ENCODE measurements at regions not wholly inside any gene's neighbourhood (a gene's known extent, or its start where the extent isn't known, plus 50 kb on each side); places are given as distances from the start of the nearest gene placed in this dataset.

DNA sequence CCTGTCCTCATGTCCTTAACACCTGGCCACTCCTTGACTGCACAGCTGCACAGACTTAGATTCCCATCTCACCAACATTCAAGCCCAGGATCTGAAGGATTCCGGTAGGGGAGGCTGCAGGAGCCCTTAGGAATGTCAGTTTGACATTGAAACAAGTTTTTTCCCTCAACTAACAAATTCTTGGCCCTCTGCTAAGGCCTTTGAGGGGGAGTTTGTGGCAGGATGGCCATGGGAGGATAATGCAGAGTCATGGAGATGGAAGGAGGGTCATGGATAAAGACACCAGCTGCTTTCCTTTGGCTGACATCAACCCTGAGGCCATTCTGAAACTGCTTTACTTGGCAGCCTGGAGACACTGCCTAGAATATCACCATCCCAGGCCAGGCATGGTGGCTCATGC lies 63.4 kb upstream of the PPP2R5A start:
- Histone ChIP-seq H3K4me3 (ENCODE audit: low read depth in 2 of 2, low read length in 1 of 2) (no peak overlapping the region), H3K4me2 (no peak overlapping the region), H3K79me2 (ENCODE audit: insufficient read depth) (no peaks in the 10 kb centered on the region), H3K9me2 (no peaks in the 10 kb centered on the region), H3F3A (replicated peaks; ENCODE audit: insufficient read depth) (no peaks in the 10 kb centered on the region), H3K9ac (no peak overlapping the region), H3K4me1 (ENCODE audit: control insufficient read depth in 1 of 2, insufficient read depth in 2 of 2, low read depth in 1 of 2, low read length in 1 of 2) (peaks cover 5 to 7% of the 10 kb centered on the region in 2 experiments; a peak in 2 of 4 replicates), H3K9me3 (no peaks in the 10 kb centered on the region), H3K27me3 (ENCODE audit: insufficient read depth) (no peaks in the 10 kb centered on the region), H2AFZ (ENCODE audit: low read depth) (no peak overlapping the region), H3K36me3 (replicated peaks in 1 of 2; ENCODE audit: control insufficient read depth in 1 of 2, insufficient read depth in 2 of 2, low read length in 1 of 2) (no peaks in the 10 kb centered on the region), H3K27ac (ENCODE audit: low read depth in 2 of 2, low read length in 1 of 2) (no peak overlapping the region), H4K20me1 (ENCODE audit: insufficient read depth) (no peaks in the 10 kb centered on the region)
- TF ChIP-seq ZBTB33 (IDR thresholded peaks at IDR 0.05; ENCODE audit: borderline replicate concordance, low read depth), result no peak
- no CpG with 5 or more reads among the region's 1 CpG for WGBS (ENCODE audit: low lambda C conversion rate)
- DNase-seq, result no peak
- ChIA-PET CTCF (no interaction called here), POLR2A (no interaction called here)

DNA sequence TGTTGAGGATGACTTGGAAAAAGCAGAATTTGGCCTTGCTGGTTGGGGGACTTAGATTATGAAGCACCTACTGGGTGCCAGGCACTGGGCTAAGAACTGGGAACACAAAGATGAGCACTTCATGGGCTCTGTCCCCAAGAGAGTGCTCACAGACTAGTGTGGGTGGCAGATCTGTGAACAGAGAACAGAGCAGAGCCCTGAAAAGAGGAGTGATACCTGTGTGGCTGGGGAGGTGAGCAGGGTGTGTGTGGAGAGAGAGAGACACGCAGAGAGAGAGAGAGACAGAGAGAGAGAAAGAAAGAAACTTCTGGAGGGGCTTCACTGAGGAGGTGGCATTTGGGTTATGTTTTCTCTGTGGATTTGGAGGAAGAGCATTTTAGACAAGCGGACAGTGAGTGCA lies 61.1 kb upstream of the PPP2R5A start:
- no peak overlapping the region for H2AFZ ChIP-seq (ENCODE audit: low read depth)
- TF ChIP-seq POLR2AphosphoS5 (IDR thresholded peaks at IDR 0.05; ENCODE audit: low read depth, low read length) (no peak), NRF1 (IDR thresholded peaks at IDR 0.05; ENCODE audit: low read depth, low read length) (no peak), ELF1 (IDR thresholded peaks at IDR 0.05) (no peak), JUND (IDR thresholded peaks at IDR 0.05) (no peak)
- H4K20me1 ChIP-seq (ENCODE audit: insufficient read depth), result no peaks in the 10 kb centered on the region
- DNase-seq, result no peak
- no peak overlapping the region for H3K4me2 ChIP-seq
- H3K27me3 ChIP-seq (ENCODE audit: insufficient read depth), result no peaks in the 10 kb centered on the region
- H3K79me2 ChIP-seq (ENCODE audit: insufficient read depth), result no peaks in the 10 kb centered on the region
- POLR2A ChIA-PET, result no interaction called here
- no peak overlapping the region for H3K4me3 ChIP-seq (ENCODE audit: low read depth in 2 of 2, low read length in 1 of 2)
- H3K9me3 ChIP-seq, result no peaks in the 10 kb centered on the region
- WGBS (ENCODE audit: low lambda C conversion rate), result 71% methylated on average over 2 of the region's 2 CpGs
- no peaks in the 10 kb centered on the region for H3K9me2 ChIP-seq
- CTCF ChIA-PET, result no interaction called here
- H3K36me3 ChIP-seq (replicated peaks in 1 of 2; ENCODE audit: control insufficient read depth in 1 of 2, insufficient read depth in 2 of 2, low read length in 1 of 2), result no peaks in the 10 kb centered on the region
- H3K9ac ChIP-seq, result no peak overlapping the region
- H3K4me1 ChIP-seq (ENCODE audit: control insufficient read depth in 1 of 2, insufficient read depth in 2 of 2, low read depth in 1 of 2, low read length in 1 of 2), result peaks cover 3 to 6% of the 10 kb centered on the region in 2 experiments; a peak in 1 of 4 replicates
- H3F3A ChIP-seq (replicated peaks; ENCODE audit: insufficient read depth), result no peaks in the 10 kb centered on the region
- H3K27ac ChIP-seq (ENCODE audit: low read depth in 2 of 2, low read length in 1 of 2), result no peak overlapping the region

- CTCF ChIA-PET, result no interaction called here
Measured at GRCh38 chr1:212225416-212225815, 59.8 kb upstream of the PPP2R5A start.

More at GRCh38 chr1:212225416-212225815, 59.8 kb upstream of the PPP2R5A start:
- Histone ChIP-seq H3F3A (replicated peaks; ENCODE audit: insufficient read depth) (no peaks in the 10 kb centered on the region), H2AFZ (ENCODE audit: low read depth) (no peak overlapping the region), H3K36me3 (replicated peaks in 1 of 2; ENCODE audit: control insufficient read depth in 1 of 2, insufficient read depth in 2 of 2, low read length in 1 of 2) (no peaks in the 10 kb centered on the region), H3K79me2 (ENCODE audit: insufficient read depth) (no peaks in the 10 kb centered on the region), H3K9me2 (no peaks in the 10 kb centered on the region), H3K4me1 (ENCODE audit: control insufficient read depth in 1 of 2, insufficient read depth in 2 of 2, low read depth in 1 of 2, low read length in 1 of 2) (no peaks in the 10 kb centered on the region; a peak in 1 of 4 replicates), H3K9me3 (no peaks in the 10 kb centered on the region), H3K4me2 (no peak overlapping the region), H3K9ac (no peak overlapping the region), H3K27ac (ENCODE audit: low read depth in 2 of 2, low read length in 1 of 2) (no peak overlapping the region), H4K20me1 (ENCODE audit: insufficient read depth) (no peaks in the 10 kb centered on the region), H3K4me3 (ENCODE audit: low read depth in 2 of 2, low read length in 1 of 2) (no peak overlapping the region), H3K27me3 (ENCODE audit: insufficient read depth) (no peaks in the 10 kb centered on the region)
- POLR2A ChIA-PET, result no interaction called here
- DNase-seq, result no peak
- TF ChIP-seq RCOR1 (IDR thresholded peaks at IDR 0.05; ENCODE audit: low read length) (no peak), FOSL2 (IDR thresholded peaks at IDR 0.05; ENCODE audit: borderline replicate concordance, low read depth) (no peak), NRF1 (IDR thresholded peaks at IDR 0.05; ENCODE audit: low read depth, low read length) (no peak), FOXJ3 (CRISPR knock-in tag; IDR thresholded peaks at IDR 0.05) (no peak), EP300 (IDR thresholded peaks at IDR 0.05; ENCODE audit: borderline replicate concordance in 1 of 2, low read depth in 1 of 2, low read length in 1 of 2) (no peak), ELF1 (IDR thresholded peaks at IDR 0.05) (no peak), YY1 (IDR thresholded peaks at IDR 0.05; ENCODE audit: low read depth) (no peak), SMC3 (IDR thresholded peaks at IDR 0.05; ENCODE audit: low read depth, low read length) (no peak), RXRA (IDR thresholded peaks at IDR 0.05; ENCODE audit: borderline replicate concordance, low read depth) (no peak), RAD21 (IDR thresholded peaks at IDR 0.05; ENCODE audit: low read length) (no peak)
- TF ChIP-seq, protein P1, sequence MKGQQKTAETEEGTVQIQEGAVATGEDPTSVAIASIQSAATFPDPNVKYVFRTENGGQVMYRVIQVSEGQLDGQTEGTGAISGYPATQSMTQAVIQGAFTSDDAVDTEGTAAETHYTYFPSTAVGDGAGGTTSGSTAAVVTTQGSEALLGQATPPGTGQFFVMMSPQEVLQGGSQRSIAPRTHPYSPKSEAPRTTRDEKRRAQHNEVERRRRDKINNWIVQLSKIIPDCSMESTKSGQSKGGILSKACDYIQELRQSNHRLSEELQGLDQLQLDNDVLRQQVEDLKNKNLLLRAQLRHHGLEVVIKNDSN (IDR thresholded peaks at IDR 0.05; ENCODE audit: borderline replicate concordance, low read depth), result no peak
- TF ChIP-seq, protein P2, sequence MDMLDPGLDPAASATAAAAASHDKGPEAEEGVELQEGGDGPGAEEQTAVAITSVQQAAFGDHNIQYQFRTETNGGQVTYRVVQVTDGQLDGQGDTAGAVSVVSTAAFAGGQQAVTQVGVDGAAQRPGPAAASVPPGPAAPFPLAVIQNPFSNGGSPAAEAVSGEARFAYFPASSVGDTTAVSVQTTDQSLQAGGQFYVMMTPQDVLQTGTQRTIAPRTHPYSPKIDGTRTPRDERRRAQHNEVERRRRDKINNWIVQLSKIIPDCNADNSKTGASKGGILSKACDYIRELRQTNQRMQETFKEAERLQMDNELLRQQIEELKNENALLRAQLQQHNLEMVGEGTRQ (IDR thresholded peaks at IDR 0.05; ENCODE audit: borderline replicate concordance, low read depth, low read length), result no peak
- WGBS (ENCODE audit: low lambda C conversion rate), result 86% methylated on average over 6 of the region's 6 CpGs

All from SK-N-SH (cell line).